Prostate gland (tissue), 2 donors: ENCODE measurements at regions not wholly inside any gene's neighbourhood (a gene's known extent, or its start where the extent isn't known, plus 50 kb on each side); places are given as distances from the start of the nearest gene placed in this dataset.

Source experiments
- DNase-seq: peaks from one replicate; pipeline ENCODE4 v3.0.0-alpha.2; 2019; ENCODE audit warnings: low spot score
- H3K27ac ChIP-seq, 2 donors: fragments of 200-600 bp; sonication (generic); 2 replicates each; pipeline ENCODE4 v1.5.1; 2017 to 2019
- H3K27me3 ChIP-seq: fragments of 200-600 bp; sonication (generic); replicated peaks from 2 replicates; pipeline ENCODE4 v1.5.1; 2019; ENCODE audit not compliant: insufficient read depth
- H3K36me3 ChIP-seq, 2 donors: fragments of 200-600 bp; sonication (generic); 1 replicate in 1 of 2; 2 replicates in 1 of 2; pipeline versions ENCODE4 v1.5.1 to v1.8.1; 2017 to 2019
- H3K4me1 ChIP-seq: fragments of 200-600 bp; sonication (generic); replicated peaks from 2 replicates; pipeline ENCODE4 v1.5.1; 2019
- H3K4me3 ChIP-seq, 2 donors: fragments of 200-600 bp; sonication (generic); 2 replicates each; pipeline ENCODE4 v1.5.1; 2017 to 2019
- H3K9me3 ChIP-seq: fragments of 200-600 bp; sonication (generic); 2 replicates; pipeline ENCODE4 v1.5.1; 2017
- POLR2A ChIP-seq: fragments of 450-650 bp; IDR thresholded peaks from one replicate; pipeline ENCODE4 v1.6.1; 2016; ENCODE audit warnings: antibody characterized with exemption, mild to moderate bottlenecking
- POLR2AphosphoS5 ChIP-seq: sonication (generic); formaldehyde crosslinking; IDR thresholded peaks from one replicate; pipeline ENCODE4 v1.6.1; 2017; ENCODE audit warnings: antibody characterized with exemption
- WGBS: methylation state at CpG from one replicate; pipeline ENCODE4 v1.1.5; 2018; 5-methylcytosine and 5-hydroxymethylcytosine counted together
- intact Hi-C: fragments of 100-400 bp; cut with DNase I; formaldehyde crosslinking; loops from one replicate; pipeline ENCODE4 v1.14.2; 2022
- TF ChIP-seq, protein P1 (sequence below), 4 experiments: fragments of 200-600 bp in 2 of 4; fragments of 450-650 bp in 2 of 4; sonication (generic) in 2 of 4; IDR thresholded peaks; 1 replicate in 3 of 4; 2 replicates in 1 of 4; pipeline ENCODE4 v1.5.1; 2016 to 2019; ENCODE audit warnings: antibody characterized with exemption in 4 of 4, mild to moderate bottlenecking in 2 of 4, moderate library complexity in 2 of 4

DNA sequence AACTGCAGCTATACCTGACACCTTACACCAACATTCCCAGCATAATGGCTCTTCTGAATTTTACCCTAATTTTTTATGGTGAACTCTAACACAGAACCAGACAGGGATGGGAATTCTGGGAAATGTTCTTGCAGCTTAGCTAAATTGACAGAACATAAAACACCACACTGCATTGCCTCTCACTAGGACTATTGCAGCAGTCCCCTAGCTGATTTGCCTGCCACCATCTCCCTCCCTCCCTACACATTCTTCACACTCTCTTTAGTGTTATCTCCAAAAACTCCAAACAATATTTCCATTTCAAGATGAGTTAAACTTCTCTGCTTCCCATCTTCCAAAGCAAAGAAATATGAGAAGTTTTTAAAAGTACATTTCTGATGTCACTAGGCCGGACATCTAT is 733.9 kb upstream of the INTU start:
- Histone ChIP-seq H3K4me3 (no peak overlapping the region), H3K27ac (no peak overlapping the region), H3K27me3 (no peaks in the 10 kb centered on the region), H3K36me3 (no peaks in the 10 kb centered on the region), H3K4me1 (no peaks in the 10 kb centered on the region), H3K9me3 (no peaks in the 10 kb centered on the region)
- TF ChIP-seq POLR2A (no peak), POLR2AphosphoS5 (no peak)
- TF ChIP-seq, protein P1, sequence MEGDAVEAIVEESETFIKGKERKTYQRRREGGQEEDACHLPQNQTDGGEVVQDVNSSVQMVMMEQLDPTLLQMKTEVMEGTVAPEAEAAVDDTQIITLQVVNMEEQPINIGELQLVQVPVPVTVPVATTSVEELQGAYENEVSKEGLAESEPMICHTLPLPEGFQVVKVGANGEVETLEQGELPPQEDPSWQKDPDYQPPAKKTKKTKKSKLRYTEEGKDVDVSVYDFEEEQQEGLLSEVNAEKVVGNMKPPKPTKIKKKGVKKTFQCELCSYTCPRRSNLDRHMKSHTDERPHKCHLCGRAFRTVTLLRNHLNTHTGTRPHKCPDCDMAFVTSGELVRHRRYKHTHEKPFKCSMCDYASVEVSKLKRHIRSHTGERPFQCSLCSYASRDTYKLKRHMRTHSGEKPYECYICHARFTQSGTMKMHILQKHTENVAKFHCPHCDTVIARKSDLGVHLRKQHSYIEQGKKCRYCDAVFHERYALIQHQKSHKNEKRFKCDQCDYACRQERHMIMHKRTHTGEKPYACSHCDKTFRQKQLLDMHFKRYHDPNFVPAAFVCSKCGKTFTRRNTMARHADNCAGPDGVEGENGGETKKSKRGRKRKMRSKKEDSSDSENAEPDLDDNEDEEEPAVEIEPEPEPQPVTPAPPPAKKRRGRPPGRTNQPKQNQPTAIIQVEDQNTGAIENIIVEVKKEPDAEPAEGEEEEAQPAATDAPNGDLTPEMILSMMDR (IDR thresholded peaks at IDR 0.05): no peak
- WGBS: 92% methylated on average over 1 of the region's 1 CpG
- no peak for DNase-seq
- intact Hi-C loops: no loop called here

DNA sequence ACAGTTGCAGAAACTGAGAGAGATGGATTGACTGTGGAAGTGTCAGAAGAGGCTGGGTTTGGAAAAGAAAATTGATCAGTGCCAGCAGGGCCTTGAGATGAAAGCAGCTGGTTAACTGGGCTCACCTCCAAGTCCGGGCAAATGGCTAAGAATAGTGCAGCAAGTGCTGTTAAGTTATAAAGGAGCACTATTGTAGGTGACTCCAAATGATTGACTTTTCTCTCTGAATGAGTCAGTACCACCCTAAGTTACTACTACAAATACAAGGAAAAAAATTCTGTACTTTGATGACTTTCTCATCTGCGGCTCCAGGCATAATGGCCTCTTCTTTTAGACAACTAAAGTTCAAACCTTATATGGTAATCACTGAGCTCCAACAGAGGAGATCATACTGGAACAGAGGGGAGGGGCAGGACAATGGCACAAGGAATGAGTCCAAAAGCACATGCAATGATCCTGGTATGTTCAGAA is 733.4 kb upstream of the INTU start:
- no peak for DNase-seq
- H3K9me3 ChIP-seq: no peaks in the 10 kb centered on the region
- no peaks in the 10 kb centered on the region for H3K4me1 ChIP-seq
- TF ChIP-seq POLR2AphosphoS5: no peak
- no peak for TF ChIP-seq POLR2A
- TF ChIP-seq, protein P1 (IDR thresholded peaks at IDR 0.05): no peak
- H3K36me3 ChIP-seq: no peaks in the 10 kb centered on the region
- H3K4me3 ChIP-seq: no peak overlapping the region
- intact Hi-C loops: no loop called here
- 27% methylated on average over 2 of the region's 2 CpGs for WGBS
- H3K27me3 ChIP-seq: no peaks in the 10 kb centered on the region
- no peak overlapping the region for H3K27ac ChIP-seq

DNA sequence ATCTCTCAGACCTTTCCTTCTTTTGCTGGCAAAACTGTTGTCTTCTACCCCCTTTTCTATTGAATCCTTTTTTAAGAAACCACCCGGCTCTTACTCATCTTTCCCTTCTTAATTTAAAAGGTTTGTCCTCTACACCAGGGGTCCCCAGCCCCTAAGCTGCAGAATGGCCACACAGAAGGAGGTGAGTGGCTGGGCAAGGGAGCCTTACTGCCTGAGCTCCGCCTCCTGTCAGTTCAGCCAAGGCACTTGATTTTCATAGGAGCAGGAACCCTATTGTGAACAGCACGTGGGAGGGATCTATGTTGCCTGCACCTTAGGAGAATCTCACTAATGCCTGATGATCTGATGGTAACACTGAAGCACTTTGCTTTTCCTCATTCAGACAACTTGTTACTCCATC is 726.3 kb upstream of the INTU start:
- Histone ChIP-seq H3K27me3 (no peaks in the 10 kb centered on the region), H3K36me3 (no peaks in the 10 kb centered on the region), H3K4me3 (no peak overlapping the region), H3K27ac (no peak overlapping the region), H3K4me1 (no peaks in the 10 kb centered on the region), H3K9me3 (no peaks in the 10 kb centered on the region)
- WGBS: 78% methylated on average over 3 of the region's 3 CpGs
- intact Hi-C loops: no loop called here
- TF ChIP-seq POLR2A: no peak
- no peak for TF ChIP-seq POLR2AphosphoS5
- TF ChIP-seq, protein P1 (IDR thresholded peaks at IDR 0.05): no peak
- no peak for DNase-seq

DNA sequence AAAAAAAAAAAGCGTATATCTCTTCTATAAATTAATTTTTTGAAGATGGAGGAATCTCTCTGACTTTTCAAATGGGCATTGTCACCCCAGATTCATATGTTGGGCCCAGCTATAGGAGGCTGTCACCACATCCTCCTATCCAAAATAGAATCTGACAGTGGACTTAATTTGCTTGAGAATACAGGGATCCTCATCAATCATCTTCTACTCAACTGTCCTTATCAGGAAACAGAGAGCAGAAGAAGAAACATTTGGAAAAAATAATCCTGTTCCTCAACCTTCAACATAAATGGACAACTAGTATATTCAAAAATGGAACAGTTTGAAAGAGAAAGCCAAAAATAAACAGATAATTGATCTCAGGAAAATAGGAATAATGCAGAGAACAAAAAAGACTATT is 725.4 kb upstream of the INTU start:
- Histone ChIP-seq H3K27ac (no peak overlapping the region), H3K27me3 (no peaks in the 10 kb centered on the region), H3K36me3 (no peaks in the 10 kb centered on the region), H3K4me3 (no peak overlapping the region), H3K4me1 (no peaks in the 10 kb centered on the region), H3K9me3 (no peaks in the 10 kb centered on the region)
- intact Hi-C loops: no loop called here
- WGBS: 79% methylated on average over 1 of the region's 1 CpG
- no peak for TF ChIP-seq POLR2AphosphoS5
- TF ChIP-seq POLR2A: no peak
- TF ChIP-seq, protein P1 (IDR thresholded peaks at IDR 0.05): no peak
- no peak for DNase-seq

DNA sequence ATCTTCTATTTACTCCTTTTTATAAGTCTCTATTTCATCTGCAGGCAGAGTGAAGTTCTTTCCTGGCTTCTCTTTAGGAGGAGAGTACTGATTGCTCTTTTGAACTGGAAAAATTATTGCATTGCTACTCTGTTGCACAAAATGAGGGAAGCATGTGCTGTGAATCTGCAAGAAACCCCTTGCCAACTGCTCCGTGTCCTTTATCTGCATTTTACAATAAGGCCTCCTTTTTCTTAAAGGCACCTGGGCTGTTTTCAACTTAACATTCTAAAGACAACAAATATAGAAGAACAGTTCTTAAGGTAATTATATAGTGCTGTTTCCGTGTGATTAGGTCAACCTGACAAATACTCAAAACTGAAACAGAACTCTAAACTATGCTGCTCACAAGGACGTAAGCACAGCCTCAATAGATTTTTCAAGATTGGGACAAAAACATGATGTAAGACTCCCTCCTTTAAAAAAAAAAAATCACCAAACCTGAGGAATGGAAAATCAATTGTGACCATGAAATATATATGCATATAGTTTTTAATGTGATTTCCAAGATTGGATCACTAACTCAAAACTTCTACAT is 716.6 kb upstream of the INTU start:
- intact Hi-C loops: no loop called here
- Histone ChIP-seq H3K36me3 (no peaks in the 10 kb centered on the region), H3K9me3 (no peaks in the 10 kb centered on the region), H3K27me3 (no peaks in the 10 kb centered on the region), H3K4me3 (no peak overlapping the region), H3K4me1 (no peaks in the 10 kb centered on the region), H3K27ac (no peak overlapping the region)
- DNase-seq: no peak
- TF ChIP-seq POLR2A: no peak
- TF ChIP-seq, protein P1 (IDR thresholded peaks at IDR 0.05): no peak
- no peak for TF ChIP-seq POLR2AphosphoS5
- 19% methylated on average over 3 of the region's 3 CpGs for WGBS
